ENCODE measurements at regions not wholly inside any gene's neighbourhood (a gene's known extent, or its start where the extent isn't known, plus 50 kb on each side); places are given as distances from the start of the nearest gene placed in this dataset.
A peak's percentile ranks its signal among the peaks of the same experiment; 100 is the strongest.

DNA sequence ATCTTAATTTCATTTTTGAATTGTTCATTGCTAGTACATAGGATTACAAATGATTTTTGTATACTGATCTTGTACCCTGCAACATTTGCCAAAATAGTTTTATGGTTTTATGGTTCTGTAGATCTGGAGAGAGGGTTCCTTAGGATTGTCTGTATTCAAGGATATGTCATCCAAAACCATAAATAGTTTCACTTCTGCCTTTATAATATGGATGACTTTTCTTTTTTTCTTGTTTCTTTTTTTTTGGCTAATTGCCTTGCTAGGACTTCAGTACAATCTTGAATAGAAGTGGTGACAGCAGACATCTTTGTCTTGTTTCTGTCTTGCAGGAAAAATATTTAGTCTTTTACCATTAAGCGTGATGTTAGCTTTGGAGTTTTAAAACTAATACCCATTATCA is 383.9 kb upstream of the HS6ST1 start:
- H3K4me1 ChIP-seq (ENCODE audit: insufficient read depth, low read length) = no peaks in the 10 kb centered on the region
- no peak overlapping the region for H2AFZ ChIP-seq (ENCODE audit: low read depth, low read length)
- no peak overlapping the region for H3K4me3 ChIP-seq (ENCODE audit: low read length)
- H3K36me3 ChIP-seq (ENCODE audit: insufficient read depth, low read length) = no peaks in the 10 kb centered on the region
- H3K27me3 ChIP-seq (ENCODE audit: insufficient read depth, low read length) = no peaks in the 10 kb centered on the region
- H3K9me3 ChIP-seq (ENCODE audit: low read length) = peaks cover 6% of the 10 kb centered on the region

DNA sequence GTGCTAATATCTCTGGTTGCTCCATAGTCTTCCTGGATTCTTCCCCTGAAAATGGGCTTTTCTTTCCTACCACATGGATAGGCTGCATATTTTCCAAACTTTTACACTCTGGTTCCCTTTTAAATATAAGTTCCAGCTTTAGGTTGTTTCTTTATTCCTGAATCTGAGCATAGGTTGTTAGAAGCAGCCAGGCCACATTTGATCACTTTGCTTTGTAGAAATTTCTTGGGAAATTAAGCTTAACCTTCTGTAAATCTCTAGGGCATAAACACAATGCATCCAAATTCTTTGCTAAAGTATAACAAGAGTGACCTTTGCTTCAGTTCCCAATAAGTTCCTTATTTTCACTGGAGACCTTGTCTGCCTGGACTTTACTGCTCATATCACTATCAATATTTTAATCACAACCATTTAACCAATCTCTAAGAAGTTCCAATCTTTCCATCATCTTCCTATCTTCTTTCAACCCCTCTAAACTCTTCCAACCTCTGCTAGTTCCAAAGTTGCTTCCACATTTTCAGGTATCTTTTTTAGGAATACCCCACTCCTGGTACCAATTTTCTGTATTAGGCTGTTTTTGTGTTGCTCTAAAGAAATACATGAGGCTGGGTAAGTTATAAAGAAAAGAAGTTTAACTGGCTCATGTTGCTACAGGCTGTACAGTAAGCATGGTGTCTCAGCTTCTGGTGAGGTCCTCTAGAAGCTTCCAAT is 389.6 kb upstream of the HS6ST1 start:
- H3K27me3 ChIP-seq (ENCODE audit: insufficient read depth, low read length) = no peaks in the 10 kb centered on the region
- H3K36me3 ChIP-seq (ENCODE audit: insufficient read depth, low read length) = no peaks in the 10 kb centered on the region
- H3K9me3 ChIP-seq (ENCODE audit: low read length) = peaks cover 8% of the 10 kb centered on the region
- no peak overlapping the region for H2AFZ ChIP-seq (ENCODE audit: low read depth, low read length)
- no peak overlapping the region for H3K4me3 ChIP-seq (ENCODE audit: low read length)
- peaks cover under 1% of the 10 kb centered on the region for H3K4me1 ChIP-seq (ENCODE audit: insufficient read depth, low read length)

DNA sequence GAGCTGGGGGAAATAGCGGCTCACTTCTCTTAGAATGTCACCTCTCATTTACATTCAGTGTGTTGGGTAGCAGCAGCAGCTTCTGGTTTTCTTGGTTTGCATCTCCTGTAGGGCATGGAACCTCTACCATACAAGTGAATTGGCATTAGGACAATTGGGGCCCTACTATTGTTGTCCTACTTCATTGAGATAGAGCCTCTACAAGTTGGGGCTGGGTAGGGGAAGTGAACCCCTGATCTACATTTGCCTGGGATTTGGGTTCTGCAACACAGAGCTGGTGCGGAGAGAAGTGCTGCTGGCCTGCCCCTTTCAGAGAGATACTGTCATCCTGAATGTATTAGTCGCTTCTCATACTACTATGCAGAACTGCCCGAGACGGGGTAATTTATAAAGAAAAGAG is 391.6 kb upstream of the HS6ST1 start:
- Histone ChIP-seq H2AFZ (ENCODE audit: low read depth, low read length) (no peak overlapping the region), H3K36me3 (ENCODE audit: insufficient read depth, low read length) (no peaks in the 10 kb centered on the region), H3K4me1 (ENCODE audit: insufficient read depth, low read length) (peaks cover 7% of the 10 kb centered on the region), H3K27me3 (ENCODE audit: insufficient read depth, low read length) (no peaks in the 10 kb centered on the region), H3K9me3 (ENCODE audit: low read length) (peaks cover 8% of the 10 kb centered on the region), H3K4me3 (ENCODE audit: low read length) (no peak overlapping the region)

DNA sequence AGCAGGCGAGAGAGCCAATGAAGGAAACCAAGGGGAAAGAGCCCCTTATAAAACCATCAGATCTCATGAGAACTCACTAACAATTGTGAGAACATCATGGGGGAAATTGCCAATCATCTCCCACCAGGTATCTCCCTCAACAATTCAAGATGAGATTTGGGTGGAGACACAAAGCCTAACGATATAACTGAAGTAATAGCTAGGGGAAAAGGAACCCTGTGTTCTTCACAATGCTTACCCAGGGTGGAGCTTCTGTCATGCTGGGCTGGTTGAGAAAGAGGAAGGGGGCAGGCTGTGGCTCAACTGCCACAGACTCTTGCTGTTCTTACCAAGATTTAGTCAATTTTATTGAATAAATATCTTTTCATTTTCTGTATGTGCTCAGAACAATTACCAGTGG is 392.1 kb upstream of the HS6ST1 start:
- H3K27me3 ChIP-seq (ENCODE audit: insufficient read depth, low read length) = no peaks in the 10 kb centered on the region

DNA sequence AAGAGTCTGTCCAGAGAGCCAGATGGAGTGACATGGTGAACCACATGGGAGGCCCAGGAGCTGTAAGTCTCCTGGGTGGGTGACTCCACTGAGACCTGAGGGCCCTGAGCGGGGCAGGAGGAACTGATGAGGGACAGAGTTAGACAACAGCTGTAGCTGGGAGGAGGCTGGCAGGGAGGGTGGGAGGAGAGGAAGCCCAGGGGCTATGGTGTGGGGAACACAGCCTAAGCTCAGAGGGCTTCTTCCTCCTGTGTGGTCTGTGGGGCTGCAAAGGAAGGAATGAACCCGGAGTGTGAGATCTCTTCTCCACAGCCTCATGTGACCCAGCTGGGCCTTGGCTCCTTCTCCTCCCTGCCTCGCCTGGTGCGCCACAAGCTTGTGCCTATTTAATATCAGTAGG is 395.6 kb upstream of the HS6ST1 start:
- no peaks in the 10 kb centered on the region for H3K9me3 ChIP-seq (ENCODE audit: low read length)
- H2AFZ ChIP-seq (ENCODE audit: low read depth, low read length) = no peak overlapping the region
- peaks cover 7% of the 10 kb centered on the region for H3K4me1 ChIP-seq (ENCODE audit: insufficient read depth, low read length)
- H3K36me3 ChIP-seq (ENCODE audit: insufficient read depth, low read length) = no peaks in the 10 kb centered on the region
- H3K4me3 ChIP-seq (ENCODE audit: low read length) = no peak overlapping the region
- H3K27me3 ChIP-seq (ENCODE audit: insufficient read depth, low read length) = no peaks in the 10 kb centered on the region

More for the DNA sequence above, 392.1 kb upstream of the HS6ST1 start:
- Histone ChIP-seq H2AFZ (ENCODE audit: low read depth, low read length) (no peak overlapping the region), H3K4me3 (ENCODE audit: low read length) (no peak overlapping the region), H3K9me3 (ENCODE audit: low read length) (peaks cover 8% of the 10 kb centered on the region), H3K4me1 (ENCODE audit: insufficient read depth, low read length) (peaks cover 7% of the 10 kb centered on the region), H3K36me3 (ENCODE audit: insufficient read depth, low read length) (no peaks in the 10 kb centered on the region)

DNA sequence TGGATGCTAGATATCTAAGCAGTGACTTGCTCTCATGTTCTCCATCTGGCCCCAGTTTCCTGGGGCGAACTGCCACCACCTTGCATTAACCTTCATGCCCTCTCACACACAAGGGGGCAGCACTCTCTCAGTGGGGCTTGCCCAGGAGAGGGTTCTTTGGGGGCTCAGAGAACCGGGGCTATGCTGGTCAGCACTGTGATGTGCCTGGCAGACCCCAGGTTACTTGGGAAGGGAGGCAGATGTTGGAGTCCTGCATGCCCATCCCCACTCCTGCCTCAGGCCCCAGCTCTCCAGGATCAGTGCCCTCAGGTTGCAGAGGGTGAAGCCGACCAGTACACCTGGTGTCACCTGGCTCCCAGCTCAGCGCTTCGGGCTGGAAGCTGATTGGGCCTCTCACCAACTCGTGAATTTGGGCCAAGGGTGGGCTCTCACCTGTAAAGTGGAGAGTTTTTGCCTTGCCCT is 396.2 kb upstream of the HS6ST1 start:
- no peaks in the 10 kb centered on the region for H3K36me3 ChIP-seq (ENCODE audit: insufficient read depth, low read length)
- no peaks in the 10 kb centered on the region for H3K9me3 ChIP-seq (ENCODE audit: low read length)
- no peaks in the 10 kb centered on the region for H3K27me3 ChIP-seq (ENCODE audit: insufficient read depth, low read length)
- H3K4me3 ChIP-seq (ENCODE audit: low read length) = no peak overlapping the region
- no peak overlapping the region for H2AFZ ChIP-seq (ENCODE audit: low read depth, low read length)
- peaks cover 7% of the 10 kb centered on the region for H3K4me1 ChIP-seq (ENCODE audit: insufficient read depth, low read length)

DNA sequence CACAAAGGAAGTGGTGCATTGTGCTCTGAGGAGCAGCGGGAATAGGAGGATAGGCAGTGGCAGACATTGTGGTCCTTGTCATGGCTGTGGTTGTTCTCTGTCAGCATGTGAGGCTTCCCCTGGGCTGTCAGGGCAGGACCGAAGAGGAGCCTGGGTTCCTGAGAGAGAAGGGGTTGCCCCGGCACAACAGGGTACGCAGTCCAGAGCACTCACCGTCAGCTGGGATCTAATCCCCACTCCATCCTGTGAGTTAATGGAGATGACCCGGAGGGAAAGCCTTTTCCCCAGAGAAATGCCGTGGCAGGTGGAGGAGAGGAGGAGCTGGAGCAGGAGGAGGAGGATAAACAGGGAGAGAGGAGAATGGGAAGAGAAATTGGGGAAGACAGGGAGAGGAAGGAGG is 396.7 kb upstream of the HS6ST1 start:
- Histone ChIP-seq H2AFZ (ENCODE audit: low read depth, low read length) (no peak overlapping the region), H3K4me3 (ENCODE audit: low read length) (no peak overlapping the region), H3K4me1 (ENCODE audit: insufficient read depth, low read length) (peaks cover 7% of the 10 kb centered on the region), H3K9me3 (ENCODE audit: low read length) (no peaks in the 10 kb centered on the region), H3K36me3 (ENCODE audit: insufficient read depth, low read length) (no peaks in the 10 kb centered on the region), H3K27me3 (ENCODE audit: insufficient read depth, low read length) (no peaks in the 10 kb centered on the region)

DNA sequence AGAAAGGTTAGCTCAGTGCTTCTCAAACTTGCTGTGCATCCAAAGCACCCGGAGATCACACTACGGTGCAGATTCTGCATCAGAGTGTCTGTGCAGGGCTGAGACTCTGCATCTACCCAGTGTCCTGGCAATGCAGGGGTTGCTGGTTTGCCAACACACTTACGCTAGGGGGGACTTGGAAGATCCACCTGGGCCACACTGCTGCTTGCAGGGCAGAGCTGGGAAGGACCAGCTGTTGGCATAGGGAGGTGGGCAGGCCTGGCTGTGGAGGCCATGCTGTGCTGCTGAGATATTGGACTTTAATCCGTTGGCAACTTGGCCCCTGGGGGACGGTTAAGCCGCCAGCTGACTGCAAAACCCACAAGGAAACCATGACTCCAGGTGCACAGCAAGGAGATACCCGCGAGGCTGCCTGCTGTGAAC is 397.6 kb upstream of the HS6ST1 start:
- H3K27me3 ChIP-seq (ENCODE audit: insufficient read depth, low read length) = no peaks in the 10 kb centered on the region
- peaks cover 3% of the 10 kb centered on the region for H3K9me3 ChIP-seq (ENCODE audit: low read length)

DNA sequence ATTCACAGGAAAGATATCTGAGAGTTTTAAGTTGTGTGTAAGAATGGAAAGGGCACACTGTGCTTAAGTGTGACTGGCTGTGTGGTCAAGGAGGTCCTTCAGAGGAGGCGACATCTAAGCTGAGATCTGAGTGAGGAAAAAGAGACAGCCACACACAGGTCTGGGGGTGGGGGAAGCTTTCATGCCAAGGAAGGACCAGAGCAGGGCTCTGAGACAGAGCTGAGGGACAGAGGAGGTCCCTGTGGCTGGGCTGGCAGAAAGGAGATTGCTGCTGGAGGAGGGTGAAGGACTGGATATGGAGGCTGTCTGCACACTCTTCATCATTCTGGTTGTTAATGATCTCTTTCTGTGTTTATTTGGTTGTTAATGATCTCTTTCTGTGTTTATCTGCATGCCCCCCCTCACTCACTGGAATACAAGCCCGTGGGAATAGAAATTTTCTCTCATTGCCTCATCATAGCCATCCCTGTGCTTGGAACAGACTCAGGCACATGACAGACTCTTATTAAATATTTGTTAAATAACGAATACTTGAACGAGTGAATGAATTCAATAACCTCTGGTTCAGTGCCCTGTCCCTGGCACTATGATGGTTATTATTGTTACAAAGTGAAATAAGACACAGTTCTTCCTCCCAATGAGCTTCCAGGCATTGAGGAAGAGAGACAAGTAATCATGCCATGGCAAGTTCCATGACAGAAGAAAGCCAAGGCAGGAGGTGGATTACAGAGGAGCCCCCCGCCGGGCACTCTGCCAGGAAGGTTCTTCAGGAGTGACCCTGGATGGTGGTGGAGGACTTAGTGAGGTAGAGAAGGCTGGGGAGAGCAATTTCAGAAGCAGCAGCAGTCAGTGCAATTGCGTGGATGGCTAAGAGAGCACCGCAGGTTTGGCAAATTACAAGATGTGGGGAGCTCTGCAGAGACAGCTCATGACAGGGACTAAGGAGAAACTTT is 399.4 kb upstream of the HS6ST1 start:
- Histone ChIP-seq H3K36me3 (ENCODE audit: insufficient read depth, low read length) (no peaks in the 10 kb centered on the region), H3K27me3 (ENCODE audit: insufficient read depth, low read length) (no peaks in the 10 kb centered on the region), H3K4me3 (ENCODE audit: low read length) (no peak overlapping the region), H3K9me3 (ENCODE audit: low read length) (peaks cover 3% of the 10 kb centered on the region), H3K4me1 (ENCODE audit: insufficient read depth, low read length) (peaks cover 7% of the 10 kb centered on the region), H2AFZ (ENCODE audit: low read depth, low read length) (peak overlapping the region; percentile 9)

More for the DNA sequence above, 397.6 kb upstream of the HS6ST1 start:
- Histone ChIP-seq H3K36me3 (ENCODE audit: insufficient read depth, low read length) (no peaks in the 10 kb centered on the region), H3K4me3 (ENCODE audit: low read length) (no peak overlapping the region), H2AFZ (ENCODE audit: low read depth, low read length) (no peak overlapping the region), H3K4me1 (ENCODE audit: insufficient read depth, low read length) (peaks cover 7% of the 10 kb centered on the region)

DNA sequence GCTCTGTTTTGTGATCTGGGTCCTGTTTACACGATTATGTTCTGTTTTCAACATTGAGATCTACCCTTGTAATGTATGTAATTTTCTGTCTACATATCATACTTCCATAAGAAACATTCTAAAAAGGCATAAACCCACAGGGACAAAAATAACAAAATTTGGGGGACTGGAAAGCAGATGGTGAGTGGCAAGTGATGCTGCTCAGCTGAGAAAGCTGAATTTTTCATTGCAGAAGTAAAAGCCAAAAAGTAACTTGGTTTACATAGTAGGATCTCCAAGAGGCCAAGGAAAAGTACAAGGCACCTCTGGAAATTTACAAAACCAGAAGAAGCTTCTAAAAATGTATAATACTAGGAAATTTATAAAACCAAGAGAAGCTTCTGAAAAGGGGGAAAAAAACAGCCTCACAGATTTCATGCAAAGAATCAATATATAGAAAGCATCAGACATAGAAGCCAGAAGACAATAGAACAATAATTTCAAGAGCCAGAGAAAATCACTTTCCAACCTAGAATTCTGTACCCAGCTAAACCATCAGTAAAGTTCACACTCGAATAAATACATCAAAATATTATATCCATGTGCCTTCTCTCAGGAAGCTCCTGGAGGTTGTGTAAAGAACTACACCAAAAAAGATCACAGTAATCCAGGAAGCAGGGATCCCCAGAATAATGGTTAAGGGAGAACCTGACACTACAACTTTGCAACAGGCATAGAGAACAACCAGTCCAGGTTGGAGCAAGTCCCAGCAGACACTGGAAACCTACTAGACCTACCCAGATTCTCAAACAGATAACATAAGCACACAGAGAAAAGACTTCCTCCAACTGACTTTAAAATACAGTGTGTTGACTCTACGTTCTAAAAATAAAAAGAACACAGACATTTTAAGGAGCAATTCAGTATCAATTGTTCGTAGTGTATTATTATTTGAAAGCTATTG is 401.7 kb upstream of the HS6ST1 start:
- Histone ChIP-seq H3K9me3 (ENCODE audit: low read length) (peaks cover 3% of the 10 kb centered on the region), H3K36me3 (ENCODE audit: insufficient read depth, low read length) (no peaks in the 10 kb centered on the region), H3K27me3 (ENCODE audit: insufficient read depth, low read length) (no peaks in the 10 kb centered on the region)

DNA sequence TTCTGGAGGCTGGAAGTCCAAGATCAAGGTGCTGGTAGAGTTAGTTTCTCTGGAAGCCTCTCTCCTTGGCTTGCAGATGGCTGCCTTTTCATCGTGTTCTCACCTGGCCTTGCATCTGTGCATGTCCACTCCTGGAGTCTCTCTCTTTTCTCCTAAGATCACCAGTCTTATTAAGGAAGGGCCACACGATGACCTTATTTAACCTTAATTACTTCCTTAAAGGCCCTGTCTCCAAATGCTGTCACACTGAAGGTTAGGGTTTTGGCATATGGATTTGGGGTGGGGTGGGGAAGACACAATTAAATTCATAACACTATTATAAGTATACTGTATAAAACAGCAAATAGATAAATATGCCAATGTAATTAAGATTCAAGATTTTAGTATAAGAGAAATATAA is 402.4 kb upstream of the HS6ST1 start:
- H3K9me3 ChIP-seq (ENCODE audit: low read length) = peaks cover 3% of the 10 kb centered on the region
- no peak overlapping the region for H2AFZ ChIP-seq (ENCODE audit: low read depth, low read length)
- H3K4me3 ChIP-seq (ENCODE audit: low read length) = no peak overlapping the region
- no peaks in the 10 kb centered on the region for H3K36me3 ChIP-seq (ENCODE audit: insufficient read depth, low read length)
- no peaks in the 10 kb centered on the region for H3K4me1 ChIP-seq (ENCODE audit: insufficient read depth, low read length)
- no peaks in the 10 kb centered on the region for H3K27me3 ChIP-seq (ENCODE audit: insufficient read depth, low read length)

More for the DNA sequence above, 401.7 kb upstream of the HS6ST1 start:
- Histone ChIP-seq H3K4me3 (ENCODE audit: low read length) (no peak overlapping the region), H3K4me1 (ENCODE audit: insufficient read depth, low read length) (no peaks in the 10 kb centered on the region), H2AFZ (ENCODE audit: low read depth, low read length) (no peak overlapping the region)

DNA sequence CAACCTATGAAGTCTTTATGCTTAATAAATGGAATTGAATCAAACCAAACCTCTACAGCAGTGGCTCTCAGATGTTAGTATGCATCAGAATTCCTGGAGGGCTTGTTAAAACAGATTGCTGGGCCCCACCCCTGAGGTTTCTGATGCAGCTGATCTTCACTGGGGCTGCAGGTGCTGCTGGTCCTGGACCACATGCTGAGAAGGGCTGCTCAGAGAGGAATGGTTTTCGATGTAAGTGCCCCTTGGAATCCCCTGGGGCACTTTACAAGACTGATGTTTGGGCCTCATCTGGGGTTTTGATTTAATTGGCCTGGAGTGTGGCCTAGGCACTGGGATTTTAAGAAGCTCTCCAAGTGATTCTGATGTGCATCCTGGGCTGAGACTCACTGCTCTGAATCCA is 403.8 kb upstream of the HS6ST1 start:
- no peaks in the 10 kb centered on the region for H3K27me3 ChIP-seq (ENCODE audit: insufficient read depth, low read length)
- H3K4me1 ChIP-seq (ENCODE audit: insufficient read depth, low read length) = no peaks in the 10 kb centered on the region
- H2AFZ ChIP-seq (ENCODE audit: low read depth, low read length) = no peak overlapping the region
- H3K36me3 ChIP-seq (ENCODE audit: insufficient read depth, low read length) = no peaks in the 10 kb centered on the region
- H3K4me3 ChIP-seq (ENCODE audit: low read length) = no peak overlapping the region
- H3K9me3 ChIP-seq (ENCODE audit: low read length) = peaks cover 3% of the 10 kb centered on the region
